ENCODE measurements at regions not wholly inside any gene's neighbourhood (a gene's known extent, or its start where the extent isn't known, plus 50 kb on each side); places are given as distances from the start of the nearest gene placed in this dataset.

GRCh38 chr7:46259947-46260346, 338.9 kb upstream of the IGFBP3 start:
- no peak for TF ChIP-seq FOXP2 (optimal IDR thresholded peaks at IDR 0.05; ENCODE audit: borderline replicate concordance, extremely low read depth, extremely low read length, insufficient read depth)
- no peak for TF ChIP-seq POLR2AphosphoS5 (IDR thresholded peaks at IDR 0.05; ENCODE audit: low read depth, low read length)
- TF ChIP-seq SIN3A (IDR thresholded peaks at IDR 0.05; ENCODE audit: borderline replicate concordance, insufficient read depth, low read length), result no peak
